Endothelial cell of umbilical vein (primary cell): ENCODE measurements at regions not wholly inside any gene's neighbourhood (a gene's known extent, or its start where the extent isn't known, plus 50 kb on each side); places are given as distances from the start of the nearest gene placed in this dataset.

Experiments used
- BruUV-seq: library from RNA; stranded (reverse); fragments of 400-500 nt; replicated peaks from 2 replicates; lab custom pipeline; 2021; lab: Mats Ljungman, UMichigan
- CTCF ChIA-PET: fragments of 300-600, 350-600 bp; sonication (Branson Sonifier 250); formaldehyde crosslinking; loops from one replicate; lab custom pipeline; 2021; ENCODE audit warnings: antibody characterized with exemption, inconsistent platforms; lab: Charles Lee
- POLR2A ChIA-PET: fragments of 300-600, 350-600 bp; sonication (Branson Sonifier 250); formaldehyde crosslinking; loops from one replicate; lab custom pipeline; 2021; ENCODE audit warnings: antibody characterized with exemption, inconsistent platforms; lab: Charles Lee
- DNase-seq: peaks from one replicate; pipeline ENCODE4 v3.0.0-alpha.2; 2011; ENCODE audit warnings: low read depth, low spot score
- FAIRE-seq: peaks from 2 replicates; lab custom pipeline; 2011; peaks lifted over from hg19 to GRCh38; lab: Jason Lieb, UNC
- H2AFZ ChIP-seq: 2 replicates; pipeline ENCODE4 v1.6.0; 2012; ENCODE audit warnings: low read depth, low read length, control low read depth, inconsistent platforms
- H3K27ac ChIP-seq: 2 replicates; pipeline ENCODE4 v1.5.1; 2011; ENCODE audit warnings: low read depth, mild to moderate bottlenecking, control low read depth, low read length, moderate library complexity; ENCODE audit not compliant: insufficient read depth
- H3K27me3 ChIP-seq, 2 experiments: 2 replicates each; pipeline versions ENCODE4 v1.6.0 to v1.6.1; 2011; ENCODE audit warnings: low read length in 2 of 2, mixed read lengths in 1 of 2; ENCODE audit not compliant: control insufficient read depth in 2 of 2, insufficient read depth in 2 of 2
- H3K36me3 ChIP-seq, 2 experiments: 2 replicates in 1 of 2; 3 replicates in 1 of 2; pipeline ENCODE4 v1.5.1; 2011; ENCODE audit warnings: low read length in 2 of 2, mild to moderate bottlenecking in 1 of 2, moderate library complexity in 1 of 2; ENCODE audit not compliant: control insufficient read depth in 2 of 2, insufficient read depth in 2 of 2; ENCODE audit errors: extremely low read depth in 1 of 2
- H3K4me1 ChIP-seq: 3 replicates; pipeline ENCODE4 v1.5.1; 2011; ENCODE audit warnings: mild to moderate bottlenecking, low read length; ENCODE audit not compliant: control insufficient read depth, insufficient read depth; ENCODE audit errors: extremely low read depth
- H3K4me2 ChIP-seq: 2 replicates; pipeline ENCODE4 v1.6.1; 2011; ENCODE audit warnings: low read length, control low read depth, mixed read lengths; ENCODE audit not compliant: insufficient read depth
- H3K4me3 ChIP-seq, 3 experiments: fragments of 200-600 bp in 1 of 3; sonication (generic), shearing (Covaris generic) in 1 of 3; replicated peaks in 1 of 3; 2 replicates each; pipeline ENCODE4 v1.5.1; 2011 to 2016; ENCODE audit warnings: control low read depth in 3 of 3, low read length in 3 of 3, mild to moderate bottlenecking in 2 of 3, inconsistent platforms in 1 of 3, low read depth in 1 of 3, moderate library complexity in 1 of 3; ENCODE audit not compliant: insufficient read depth in 1 of 3
- H3K79me2 ChIP-seq: 2 replicates; pipeline ENCODE4 v1.6.0; 2012; ENCODE audit warnings: low read length, inconsistent platforms; ENCODE audit not compliant: control insufficient read depth, insufficient read depth
- H3K9ac ChIP-seq: replicated peaks from 2 replicates; pipeline ENCODE3; 2011; ENCODE audit warnings: low read length, control low read depth; ENCODE audit not compliant: insufficient read depth; ENCODE audit errors: extremely low read depth
- H3K9me1 ChIP-seq: replicated peaks from 3 replicates; pipeline ENCODE4 v1.6.0; 2011; ENCODE audit warnings: mild to moderate bottlenecking, low read length; ENCODE audit not compliant: control insufficient read depth, insufficient read depth; ENCODE audit errors: extremely low read depth
- H3K9me3 ChIP-seq: replicated peaks from 2 replicates; pipeline ENCODE4 v1.5.1; 2012; ENCODE audit warnings: low read length, inconsistent platforms; ENCODE audit not compliant: control insufficient read depth, insufficient read depth
- H4K20me1 ChIP-seq: replicated peaks from 2 replicates; pipeline ENCODE3; 2011; ENCODE audit warnings: mild to moderate bottlenecking, low read length; ENCODE audit not compliant: control insufficient read depth, insufficient read depth; ENCODE audit errors: extremely low read depth
- EZH2 ChIP-seq: IDR thresholded peaks from 2 replicates; pipeline ENCODE4 v1.6.1; 2012; ENCODE audit warnings: borderline replicate concordance, low read depth, mild to moderate bottlenecking, moderate library complexity, low read length, inconsistent platforms; ENCODE audit not compliant: severe bottlenecking
- FOS ChIP-seq: IDR thresholded peaks from 2 replicates; pipeline ENCODE4 v1.6.1; 2011; ENCODE audit warnings: mild to moderate bottlenecking, low read length, moderate library complexity, borderline replicate concordance; ENCODE audit not compliant: insufficient read depth
- GATA2 ChIP-seq: IDR thresholded peaks from 2 replicates; pipeline ENCODE4 v1.7.0; 2011; ENCODE audit warnings: low read depth, mild to moderate bottlenecking, moderate library complexity, mixed read lengths, low read length; ENCODE audit not compliant: insufficient read length, insufficient read depth
- JUN ChIP-seq: IDR thresholded peaks from 2 replicates; pipeline ENCODE4 v1.6.1; 2011; ENCODE audit warnings: borderline replicate concordance, low read depth; ENCODE audit not compliant: insufficient read length, insufficient read depth
- MAX ChIP-seq: IDR thresholded peaks from 2 replicates; pipeline ENCODE4 v1.6.1; 2011; ENCODE audit not compliant: insufficient read depth, insufficient read length
- MYC ChIP-seq: IDR thresholded peaks from one replicate; pipeline ENCODE4 v1.6.1; 2011; ENCODE audit warnings: mild to moderate bottlenecking, low read depth, low read length
- POLR2A ChIP-seq: IDR thresholded peaks from 2 replicates; pipeline ENCODE4 v1.6.1; 2012; ENCODE audit warnings: low read depth, mild to moderate bottlenecking, control low read depth, low read length
- POLR2AphosphoS5 ChIP-seq: IDR thresholded peaks from 2 replicates; pipeline ENCODE4 v1.6.1; 2012; ENCODE audit warnings: low read depth, mild to moderate bottlenecking, control low read depth, low read length, moderate library complexity; ENCODE audit not compliant: insufficient read depth
- dilution Hi-C: fragments of 300-500 bp; cut with MboI; formaldehyde crosslinking; loops from one replicate; pipeline ENCODE4 v1.15.0; 2019; ENCODE audit warnings: low sequenced_read_pairs; ENCODE audit not compliant: extremely low pct_ligation_motif_present
- intact Hi-C: fragments of 100-400 bp; cut with micrococcal nuclease; formaldehyde crosslinking; loops from one replicate; pipeline ENCODE4 v1.10.0; 2022
- TF ChIP-seq, protein P1 (sequence below), 2 donors: IDR thresholded peaks; 1 replicate in 1 of 2; 2 replicates in 1 of 2; pipeline ENCODE4 v1.5.1; 2011; ENCODE audit warnings: low read length in 2 of 2, mild to moderate bottlenecking in 2 of 2, moderate library complexity in 2 of 2, control low read depth in 1 of 2, inconsistent platforms in 1 of 2, low read depth in 1 of 2; ENCODE audit not compliant: insufficient read depth in 1 of 2; ENCODE audit errors: extremely low read depth in 1 of 2

- ChIA-PET CTCF (no interaction called here), POLR2A (no interaction called here)
- no peaks in the 10 kb centered on the region for H3K36me3 ChIP-seq
- no peaks in the 10 kb centered on the region for H3K79me2 ChIP-seq
- no peaks in the 10 kb centered on the region for H3K9me3 ChIP-seq
- H3K27ac ChIP-seq = no peak overlapping the region
- H3K4me3 ChIP-seq = no peak overlapping the region
- H3K4me2 ChIP-seq = no peak overlapping the region
- H2AFZ ChIP-seq = no peak overlapping the region
- no peaks in the 10 kb centered on the region for H4K20me1 ChIP-seq
- FAIRE-seq (no peak), DNase-seq (no peak)
- TF ChIP-seq GATA2 (no peak), MAX (no peak), JUN (no peak), POLR2A (no peak), FOS (no peak), EZH2 (no peak), MYC (no peak), POLR2AphosphoS5 (no peak)
- TF ChIP-seq, protein P1, sequence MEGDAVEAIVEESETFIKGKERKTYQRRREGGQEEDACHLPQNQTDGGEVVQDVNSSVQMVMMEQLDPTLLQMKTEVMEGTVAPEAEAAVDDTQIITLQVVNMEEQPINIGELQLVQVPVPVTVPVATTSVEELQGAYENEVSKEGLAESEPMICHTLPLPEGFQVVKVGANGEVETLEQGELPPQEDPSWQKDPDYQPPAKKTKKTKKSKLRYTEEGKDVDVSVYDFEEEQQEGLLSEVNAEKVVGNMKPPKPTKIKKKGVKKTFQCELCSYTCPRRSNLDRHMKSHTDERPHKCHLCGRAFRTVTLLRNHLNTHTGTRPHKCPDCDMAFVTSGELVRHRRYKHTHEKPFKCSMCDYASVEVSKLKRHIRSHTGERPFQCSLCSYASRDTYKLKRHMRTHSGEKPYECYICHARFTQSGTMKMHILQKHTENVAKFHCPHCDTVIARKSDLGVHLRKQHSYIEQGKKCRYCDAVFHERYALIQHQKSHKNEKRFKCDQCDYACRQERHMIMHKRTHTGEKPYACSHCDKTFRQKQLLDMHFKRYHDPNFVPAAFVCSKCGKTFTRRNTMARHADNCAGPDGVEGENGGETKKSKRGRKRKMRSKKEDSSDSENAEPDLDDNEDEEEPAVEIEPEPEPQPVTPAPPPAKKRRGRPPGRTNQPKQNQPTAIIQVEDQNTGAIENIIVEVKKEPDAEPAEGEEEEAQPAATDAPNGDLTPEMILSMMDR (IDR thresholded peaks at IDR 0.05; ENCODE audit: extremely low read depth in 1 of 2, insufficient read depth in 1 of 2, low read depth in 1 of 2, low read length in 2 of 2) = no peak
- no TSS peak for BruUV-seq
- H3K9me1 ChIP-seq = no peaks in the 10 kb centered on the region
- dilution Hi-C loops = no loop called here
- no peak overlapping the region for H3K9ac ChIP-seq
- no peaks in the 10 kb centered on the region for H3K4me1 ChIP-seq
- intact Hi-C loops = no loop called here
- no peaks in the 10 kb centered on the region for H3K27me3 ChIP-seq
These were observed 89.6 kb upstream of the SLC35F1 start for GRCh38 chr6:117817499-117817898.
